ENCODE measurements at regions not wholly inside any gene's neighbourhood (a gene's known extent, or its start where the extent isn't known, plus 50 kb on each side); places are given as distances from the start of the nearest gene placed in this dataset.
"Not testable (repeated sequence)": the region's sequence is repeated elsewhere in the genome, so short reads cannot be mapped to it uniquely, and the experiment has no call there.

- DNase-seq, result no peak
Measured at GRCh38 chr18:10143596-10143995, 229.8 kb downstream of the VAPA start.

- DNase-seq, result no peak
Measured at GRCh38 chr18:10145546-10145945, 231.7 kb downstream of the VAPA start.

GRCh38 chr18:10147226-10147625 lies 233.4 kb downstream of the VAPA start:
- no peak for DNase-seq

- no peak for DNase-seq
Measured at GRCh38 chr18:10147752-10148151, 233.9 kb downstream of the VAPA start.

GRCh38 chr18:10148189-10148929 lies 234.5 kb downstream of the VAPA start:
- no peak for DNase-seq

GRCh38 chr18:10149768-10150556 lies 236.1 kb downstream of the VAPA start:
- no peak for DNase-seq

GRCh38 chr18:10150576-10150975 lies 236.8 kb downstream of the VAPA start:
- not testable (repeated sequence) for DNase-seq

DNA sequence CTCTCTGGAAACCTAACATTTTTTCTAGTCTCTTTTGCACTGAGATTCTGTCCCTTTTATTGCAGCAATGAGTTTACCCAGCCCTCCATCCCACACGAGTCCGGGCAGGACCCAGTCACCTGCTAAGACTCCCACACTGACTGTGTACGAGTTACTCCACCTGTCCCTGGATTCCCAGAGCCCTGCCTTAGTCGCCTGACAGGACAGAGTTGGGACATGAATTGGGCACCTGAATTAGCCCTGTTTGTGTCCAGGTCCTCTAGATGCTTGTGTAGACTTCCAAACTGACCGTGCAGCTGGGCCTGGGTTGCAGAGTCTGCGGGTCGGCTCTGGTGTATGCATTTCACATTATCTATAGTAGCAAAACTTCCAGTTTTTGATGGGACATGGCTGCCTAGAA lies 238.7 kb downstream of the VAPA start:
- DNase-seq, result no peak

GRCh38 chr18:10153924-10154752 lies 240.3 kb downstream of the VAPA start:
- DNase-seq, result no peak

GRCh38 chr18:10157706-10158105 lies 243.9 kb downstream of the VAPA start:
- no peak for DNase-seq

DNA sequence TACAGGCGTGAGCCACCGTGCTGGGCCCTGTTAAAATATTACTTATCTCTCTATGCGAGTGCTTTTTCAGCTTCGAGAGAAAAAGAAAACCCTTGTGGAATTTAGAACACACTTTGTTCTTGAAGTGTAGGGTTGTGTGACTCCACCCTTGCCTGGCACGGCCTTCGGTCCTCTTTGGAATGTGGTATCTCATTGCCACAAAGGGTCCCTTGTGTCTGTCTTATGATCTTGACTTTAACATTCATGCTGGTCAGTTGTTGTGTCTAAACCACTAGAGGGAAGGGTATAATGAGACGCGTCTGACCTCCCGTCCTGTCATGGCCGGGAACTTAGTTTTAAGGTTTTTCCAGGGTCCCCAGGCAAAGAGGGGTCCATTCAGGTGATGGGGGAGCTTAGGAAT lies 246.4 kb downstream of the VAPA start:
- no peak for DNase-seq

DNA sequence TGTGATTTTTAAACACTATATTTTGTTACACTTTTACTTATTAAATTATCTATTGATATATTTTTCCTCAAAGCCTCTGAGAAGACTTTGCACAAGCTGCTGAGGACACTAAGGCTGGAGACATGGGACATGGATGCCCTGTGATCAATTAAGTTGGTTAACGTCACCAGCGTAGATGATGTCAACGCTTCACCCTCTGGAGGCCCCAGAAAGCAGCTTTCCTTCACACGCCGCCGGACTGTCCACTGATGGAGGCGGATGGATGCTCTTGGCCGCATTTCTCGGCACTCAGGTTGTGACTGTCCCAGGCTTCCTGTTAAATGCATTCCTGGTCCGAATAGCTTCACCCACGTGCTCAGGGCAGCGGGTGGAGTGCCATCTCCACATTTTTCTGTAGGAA lies 247.5 kb downstream of the VAPA start:
- DNase-seq, result no peak

DNA sequence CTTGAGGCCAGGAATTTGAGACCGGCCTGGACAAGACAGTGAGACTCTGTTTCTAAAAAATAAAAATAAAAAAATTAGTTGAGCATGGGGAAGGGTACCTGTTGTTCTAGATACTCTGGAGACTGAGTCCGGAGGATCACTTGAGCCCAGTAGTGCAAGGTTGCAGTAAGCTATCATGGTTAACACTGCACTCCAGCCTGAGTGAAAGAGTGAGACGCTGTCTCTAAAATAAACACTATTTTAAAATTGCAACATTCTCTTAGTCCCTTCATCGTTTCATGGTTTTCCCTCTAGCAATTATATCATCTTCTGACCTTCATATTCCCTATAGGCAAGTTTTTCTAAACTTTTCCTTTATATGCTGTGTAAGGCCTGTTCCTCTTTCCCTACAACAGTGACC lies 248.5 kb downstream of the VAPA start:
- DNase-seq, result no peak

- DNase-seq, result no peak
Measured at GRCh38 chr18:10164271-10165071, 250.7 kb downstream of the VAPA start.

DNA sequence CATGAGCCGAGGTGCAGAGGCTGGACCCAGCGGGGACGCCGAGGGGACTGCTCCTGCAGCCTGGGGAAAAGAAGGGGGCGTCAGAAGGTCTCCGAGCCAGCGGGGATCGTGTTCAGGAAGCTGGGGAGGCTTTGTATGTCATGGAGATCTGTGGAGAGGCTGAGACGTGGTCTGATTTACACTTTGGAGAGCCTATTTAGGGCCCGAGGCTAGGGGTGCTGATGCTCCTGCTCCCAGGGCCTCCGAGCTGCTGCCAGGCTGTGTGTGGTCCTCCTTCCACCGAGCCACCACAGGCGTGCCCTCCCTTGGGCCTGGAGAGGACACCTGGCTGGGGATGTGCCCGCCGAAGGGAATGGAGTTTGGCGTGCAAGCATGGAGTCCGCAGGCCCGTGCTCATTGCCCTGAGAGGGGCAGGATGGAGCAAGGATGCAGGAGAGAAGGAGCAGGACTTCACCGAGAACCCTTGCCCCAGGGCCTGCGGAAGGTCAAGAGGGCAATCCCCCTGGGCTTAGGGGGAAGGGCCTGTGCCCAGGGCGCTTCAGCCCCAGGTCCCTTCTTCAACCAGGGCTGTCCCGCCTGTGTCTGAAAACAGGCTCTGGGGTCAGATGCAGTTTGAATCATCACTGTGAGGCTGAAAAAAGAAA lies 252.5 kb downstream of the VAPA start:
- no peak for DNase-seq

DNA sequence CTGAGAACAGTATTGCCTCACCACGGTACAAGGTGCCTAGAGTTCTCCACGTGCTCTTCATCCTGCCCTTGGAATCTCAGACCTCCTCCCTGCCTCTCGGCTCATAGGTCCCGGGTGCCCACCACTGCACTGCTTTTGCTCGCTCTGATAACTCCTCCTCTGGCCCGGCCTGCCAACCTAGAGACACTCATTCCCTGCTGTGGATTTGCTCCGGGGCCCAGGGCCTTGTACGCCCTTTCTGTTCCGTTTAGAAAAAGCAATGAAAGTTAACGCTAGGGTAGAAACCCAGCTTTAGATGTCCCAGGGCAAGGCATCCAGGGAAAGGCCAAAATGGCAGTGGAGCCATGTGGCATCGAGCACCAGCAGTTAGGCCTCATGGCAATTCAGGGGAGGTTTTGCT lies 253.9 kb downstream of the VAPA start:
- no peak for DNase-seq

GRCh38 chr18:10168477-10168876 lies 254.7 kb downstream of the VAPA start:
- DNase-seq, result no peak

- no peak for DNase-seq
Measured at GRCh38 chr18:10169064-10169562, 255.3 kb downstream of the VAPA start.

- no peak for DNase-seq
Measured at GRCh38 chr18:10169814-10170213, 256.0 kb downstream of the VAPA start.

DNA sequence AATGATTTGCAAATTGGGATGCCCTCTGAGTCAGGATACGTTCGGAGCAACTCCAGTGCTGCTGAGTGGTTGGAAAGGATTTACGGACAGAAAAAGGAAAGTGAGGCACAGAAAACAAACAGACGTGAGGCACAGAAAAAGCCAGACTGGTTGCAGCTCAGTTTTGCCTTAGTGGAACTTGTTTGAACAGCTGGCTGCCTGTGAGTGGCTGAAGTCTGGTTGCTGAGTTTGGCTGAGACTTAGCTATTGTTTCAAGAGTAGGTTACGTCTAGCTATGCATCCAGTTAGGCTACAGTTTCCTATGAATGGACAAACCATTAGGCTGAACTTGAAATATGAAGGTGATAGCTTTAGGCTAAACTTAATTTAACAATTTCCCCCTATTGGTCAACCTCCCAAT lies 256.6 kb downstream of the VAPA start:
- no peak for DNase-seq

DNA sequence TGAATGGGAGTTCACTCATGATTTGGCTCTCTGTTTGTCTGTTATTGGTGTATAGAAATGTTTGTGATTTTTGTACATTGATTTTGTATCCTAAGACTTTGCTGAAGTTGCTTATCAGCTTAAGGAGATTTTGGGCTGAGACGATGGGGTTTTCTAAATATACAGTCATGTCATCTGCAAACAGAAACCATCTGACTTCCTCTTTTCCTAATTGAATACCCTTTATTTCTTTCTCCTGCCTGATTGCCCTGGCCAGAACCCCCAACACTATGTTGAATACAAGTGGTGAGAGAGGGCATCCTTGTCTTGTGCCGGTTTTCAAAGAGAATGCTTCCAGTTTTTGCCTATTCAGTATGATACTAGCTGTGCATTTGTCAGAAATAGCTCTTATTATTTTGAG lies 261.5 kb downstream of the VAPA start:
- DNase-seq, result not testable (repeated sequence)

GRCh38 chr18:10179326-10179725 lies 265.5 kb downstream of the VAPA start:
- not testable (repeated sequence) for DNase-seq
